GM23338 (cell line): ENCODE measurements at regions not wholly inside any gene's neighbourhood (a gene's known extent, or its start where the extent isn't known, plus 50 kb on each side); places are given as distances from the start of the nearest gene placed in this dataset.

Experiments
- CREB1 ChIP-seq: fragments of 250-450 bp; sonication (Bioruptor Pico); IDR thresholded peaks from 2 replicates; pipeline ENCODE4 v1.5.0; 2020; ENCODE audit warnings: low read depth, mild to moderate bottlenecking, moderate library complexity
- CTCF ChIP-seq, 2 experiments: fragments of 200-600 bp in 1 of 2; sonication (generic) in 1 of 2; conservative IDR thresholded peaks; 2 replicates each; pipeline versions ENCODE4 v1.5.1 to v1.6.1; 2016 to 2017; ENCODE audit warnings: antibody characterized with exemption in 2 of 2, low read depth in 2 of 2, mild to moderate bottlenecking in 2 of 2, moderate library complexity in 1 of 2
- ETS1 ChIP-seq: IDR thresholded peaks from 2 replicates; pipeline ENCODE4 v1.6.1; 2016; ENCODE audit warnings: antibody characterized with exemption
- EZH2 ChIP-seq: fragments of 200-600 bp; sonication (generic); IDR thresholded peaks from one replicate; pipeline ENCODE4 v1.8.0; 2017; ENCODE audit warnings: antibody characterized with exemption, mild to moderate bottlenecking, low read depth; ENCODE audit not compliant: unreplicated experiment
- EZH2phosphoT487 ChIP-seq: fragments of 200-600 bp; sonication (generic); IDR thresholded peaks from one replicate; pipeline ENCODE4 v1.8.1; 2018; ENCODE audit warnings: antibody characterized with exemption; ENCODE audit not compliant: unreplicated experiment
- JUNB ChIP-seq: IDR thresholded peaks from one replicate; pipeline ENCODE4 v1.6.1; 2016; ENCODE audit warnings: antibody characterized with exemption; ENCODE audit not compliant: unreplicated experiment
- NANOG ChIP-seq: IDR thresholded peaks from 2 replicates; pipeline ENCODE4 v1.6.1; 2016; ENCODE audit warnings: antibody characterized with exemption, borderline replicate concordance
- POLR2AphosphoS5 ChIP-seq: IDR thresholded peaks from 2 replicates; pipeline ENCODE4 v1.6.1; 2016; ENCODE audit warnings: antibody characterized with exemption, low read depth
- REST ChIP-seq: IDR thresholded peaks from one replicate; pipeline ENCODE4 v1.6.1; 2018; ENCODE audit warnings: antibody characterized with exemption; ENCODE audit not compliant: unreplicated experiment
- STAT1 ChIP-seq: IDR thresholded peaks from one replicate; pipeline ENCODE4 v1.6.1; 2016; ENCODE audit warnings: antibody characterized with exemption; ENCODE audit not compliant: unreplicated experiment
- ZNF114 ChIP-seq: fragments of 250-450 bp; sonication (Bioruptor Pico); IDR thresholded peaks from 2 replicates; pipeline ENCODE4 v1.5.0; 2020; ENCODE audit warnings: mild to moderate bottlenecking, moderate library complexity
- ZNF331 ChIP-seq: fragments of 250-450 bp; sonication (Bioruptor Pico); IDR thresholded peaks from 2 replicates; pipeline ENCODE4 v1.5.0; 2020; ENCODE audit warnings: low read depth, mild to moderate bottlenecking, moderate library complexity

GRCh38 chr20:48465271-48465670, 362.5 kb downstream of the PREX1 start:
- no peak for TF ChIP-seq ZNF114 (CRISPR knock-in tag)
- no peak for TF ChIP-seq ZNF331 (CRISPR knock-in tag)
- TF ChIP-seq EZH2, result no peak
- no peak for TF ChIP-seq CTCF (conservative IDR thresholded peaks at IDR 0.05; ENCODE audit: low read depth in 2 of 2)
- TF ChIP-seq EZH2phosphoT487, result no peak
- no peak for TF ChIP-seq REST
- no peak for TF ChIP-seq ETS1
- TF ChIP-seq POLR2AphosphoS5, result no peak
- no peak for TF ChIP-seq JUNB
- no peak for TF ChIP-seq CREB1 (CRISPR knock-in tag)
- TF ChIP-seq STAT1, result no peak
- no peak for TF ChIP-seq NANOG
